ENCODE measurements at regions not wholly inside any gene's neighbourhood (a gene's known extent, or its start where the extent isn't known, plus 50 kb on each side); places are given as distances from the start of the nearest gene placed in this dataset.

GRCh38 chr13:40132249-40132648 is 476.8 kb downstream of the COG6 start:
- Mint-ChIP-seq H3K4me3 (no peak overlapping the region), H3K27me3 (ENCODE audit: low read depth) (no peaks in the 10 kb centered on the region; the same call in 1 of the 2 replicates), H3K36me3 (peaks cover 9% of the 10 kb centered on the region), H3K9me3 (peaks cover 26% of the 10 kb centered on the region), H3K4me1 (peaks cover 4% of the 10 kb centered on the region), H3K27ac (no peak overlapping the region)
- TF ChIP-seq ZNF232 (CRISPR knock-in tag; IDR thresholded peaks at IDR 0.05) (no peak), FOXK1 (CRISPR knock-in tag; IDR thresholded peaks at IDR 0.05) (no peak), ESRRA (CRISPR knock-in tag; IDR thresholded peaks at IDR 0.05; ENCODE audit: borderline replicate concordance) (no peak), STAT6 (CRISPR knock-in tag; conservative IDR thresholded peaks at IDR 0.05; ENCODE audit: low read depth) (no peak), ETV6 (CRISPR knock-in tag; IDR thresholded peaks at IDR 0.05) (no peak), ZNF396 (CRISPR knock-in tag; IDR thresholded peaks at IDR 0.05; ENCODE audit: borderline replicate concordance) (no peak)
- TF ChIP-seq, protein P1, sequence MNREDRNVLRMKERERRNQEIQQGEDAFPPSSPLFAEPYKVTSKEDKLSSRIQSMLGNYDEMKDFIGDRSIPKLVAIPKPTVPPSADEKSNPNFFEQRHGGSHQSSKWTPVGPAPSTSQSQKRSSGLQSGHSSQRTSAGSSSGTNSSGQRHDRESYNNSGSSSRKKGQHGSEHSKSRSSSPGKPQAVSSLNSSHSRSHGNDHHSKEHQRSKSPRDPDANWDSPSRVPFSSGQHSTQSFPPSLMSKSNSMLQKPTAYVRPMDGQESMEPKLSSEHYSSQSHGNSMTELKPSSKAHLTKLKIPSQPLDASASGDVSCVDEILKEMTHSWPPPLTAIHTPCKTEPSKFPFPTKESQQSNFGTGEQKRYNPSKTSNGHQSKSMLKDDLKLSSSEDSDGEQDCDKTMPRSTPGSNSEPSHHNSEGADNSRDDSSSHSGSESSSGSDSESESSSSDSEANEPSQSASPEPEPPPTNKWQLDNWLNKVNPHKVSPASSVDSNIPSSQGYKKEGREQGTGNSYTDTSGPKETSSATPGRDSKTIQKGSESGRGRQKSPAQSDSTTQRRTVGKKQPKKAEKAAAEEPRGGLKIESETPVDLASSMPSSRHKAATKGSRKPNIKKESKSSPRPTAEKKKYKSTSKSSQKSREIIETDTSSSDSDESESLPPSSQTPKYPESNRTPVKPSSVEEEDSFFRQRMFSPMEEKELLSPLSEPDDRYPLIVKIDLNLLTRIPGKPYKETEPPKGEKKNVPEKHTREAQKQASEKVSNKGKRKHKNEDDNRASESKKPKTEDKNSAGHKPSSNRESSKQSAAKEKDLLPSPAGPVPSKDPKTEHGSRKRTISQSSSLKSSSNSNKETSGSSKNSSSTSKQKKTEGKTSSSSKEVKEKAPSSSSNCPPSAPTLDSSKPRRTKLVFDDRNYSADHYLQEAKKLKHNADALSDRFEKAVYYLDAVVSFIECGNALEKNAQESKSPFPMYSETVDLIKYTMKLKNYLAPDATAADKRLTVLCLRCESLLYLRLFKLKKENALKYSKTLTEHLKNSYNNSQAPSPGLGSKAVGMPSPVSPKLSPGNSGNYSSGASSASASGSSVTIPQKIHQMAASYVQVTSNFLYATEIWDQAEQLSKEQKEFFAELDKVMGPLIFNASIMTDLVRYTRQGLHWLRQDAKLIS (CRISPR knock-in tag; IDR thresholded peaks at IDR 0.05; ENCODE audit: borderline replicate concordance) = no peak
- ChIA-PET CTCF (no interaction called here), POLR2A (no interaction called here)
- DNase-seq (ENCODE audit: low spot score) = no peak
- ATAC-seq = no peak

GRCh38 chr13:40136896-40137295 is 481.4 kb downstream of the COG6 start:
- TF ChIP-seq KAT7 (CRISPR knock-in tag; IDR thresholded peaks at IDR 0.05; ENCODE audit: borderline replicate concordance) (no peak), E2F1 (CRISPR knock-in tag; IDR thresholded peaks at IDR 0.05) (no peak), E2F5 (CRISPR knock-in tag; IDR thresholded peaks at IDR 0.05) (no peak), NR2C2 (CRISPR knock-in tag; IDR thresholded peaks at IDR 0.05) (no peak), ZNF423 (CRISPR knock-in tag; IDR thresholded peaks at IDR 0.05) (no peak)
- H3K9me3 Mint-ChIP-seq = no peaks in the 10 kb centered on the region
- DNase-seq (ENCODE audit: low spot score) = no peak
- peaks cover 4% of the 10 kb centered on the region for H3K4me1 Mint-ChIP-seq
- no peak overlapping the region for H3K4me3 Mint-ChIP-seq
- CTCF ChIA-PET = no interaction called here
- ATAC-seq = no peak
- POLR2A ChIA-PET = no interaction called here
- H3K36me3 Mint-ChIP-seq = no peaks in the 10 kb centered on the region
- H3K27me3 Mint-ChIP-seq (ENCODE audit: low read depth) = no peaks in the 10 kb centered on the region; the same call in 1 of the 2 replicates
- H3K27ac Mint-ChIP-seq = no peak overlapping the region

DNA sequence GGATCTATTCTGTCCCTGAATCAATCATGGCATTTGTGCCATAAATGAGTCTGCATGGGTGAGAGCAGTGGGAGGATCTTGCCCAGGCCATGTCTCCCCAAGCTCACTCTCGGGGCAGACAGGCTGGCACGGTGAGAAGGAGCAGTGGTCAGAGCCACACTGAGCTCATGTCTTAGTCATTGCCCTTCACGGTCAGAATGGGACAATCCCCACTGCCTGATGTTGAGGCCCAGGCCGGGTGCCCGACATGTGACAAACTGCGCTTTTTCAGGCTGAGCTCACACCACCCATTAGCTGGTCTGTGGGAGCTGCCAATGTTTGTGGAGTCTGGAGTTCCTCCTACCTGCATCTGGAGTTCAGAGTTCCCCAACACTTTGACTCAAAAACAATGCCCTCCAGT is 481.9 kb downstream of the COG6 start:
- H3K4me1 Mint-ChIP-seq = peaks cover 4% of the 10 kb centered on the region
- ATAC-seq (no peak), DNase-seq (ENCODE audit: low spot score) (no peak)
- H3K27me3 Mint-ChIP-seq (ENCODE audit: low read depth) = no peaks in the 10 kb centered on the region; the same call in 1 of the 2 replicates
- no peaks in the 10 kb centered on the region for H3K9me3 Mint-ChIP-seq
- H3K36me3 Mint-ChIP-seq = no peaks in the 10 kb centered on the region
- CTCF ChIA-PET = no interaction called here
- H3K4me3 Mint-ChIP-seq = no peak overlapping the region
- H3K27ac Mint-ChIP-seq = no peak overlapping the region
- POLR2A ChIA-PET = no interaction called here
- TF ChIP-seq, protein P2, sequence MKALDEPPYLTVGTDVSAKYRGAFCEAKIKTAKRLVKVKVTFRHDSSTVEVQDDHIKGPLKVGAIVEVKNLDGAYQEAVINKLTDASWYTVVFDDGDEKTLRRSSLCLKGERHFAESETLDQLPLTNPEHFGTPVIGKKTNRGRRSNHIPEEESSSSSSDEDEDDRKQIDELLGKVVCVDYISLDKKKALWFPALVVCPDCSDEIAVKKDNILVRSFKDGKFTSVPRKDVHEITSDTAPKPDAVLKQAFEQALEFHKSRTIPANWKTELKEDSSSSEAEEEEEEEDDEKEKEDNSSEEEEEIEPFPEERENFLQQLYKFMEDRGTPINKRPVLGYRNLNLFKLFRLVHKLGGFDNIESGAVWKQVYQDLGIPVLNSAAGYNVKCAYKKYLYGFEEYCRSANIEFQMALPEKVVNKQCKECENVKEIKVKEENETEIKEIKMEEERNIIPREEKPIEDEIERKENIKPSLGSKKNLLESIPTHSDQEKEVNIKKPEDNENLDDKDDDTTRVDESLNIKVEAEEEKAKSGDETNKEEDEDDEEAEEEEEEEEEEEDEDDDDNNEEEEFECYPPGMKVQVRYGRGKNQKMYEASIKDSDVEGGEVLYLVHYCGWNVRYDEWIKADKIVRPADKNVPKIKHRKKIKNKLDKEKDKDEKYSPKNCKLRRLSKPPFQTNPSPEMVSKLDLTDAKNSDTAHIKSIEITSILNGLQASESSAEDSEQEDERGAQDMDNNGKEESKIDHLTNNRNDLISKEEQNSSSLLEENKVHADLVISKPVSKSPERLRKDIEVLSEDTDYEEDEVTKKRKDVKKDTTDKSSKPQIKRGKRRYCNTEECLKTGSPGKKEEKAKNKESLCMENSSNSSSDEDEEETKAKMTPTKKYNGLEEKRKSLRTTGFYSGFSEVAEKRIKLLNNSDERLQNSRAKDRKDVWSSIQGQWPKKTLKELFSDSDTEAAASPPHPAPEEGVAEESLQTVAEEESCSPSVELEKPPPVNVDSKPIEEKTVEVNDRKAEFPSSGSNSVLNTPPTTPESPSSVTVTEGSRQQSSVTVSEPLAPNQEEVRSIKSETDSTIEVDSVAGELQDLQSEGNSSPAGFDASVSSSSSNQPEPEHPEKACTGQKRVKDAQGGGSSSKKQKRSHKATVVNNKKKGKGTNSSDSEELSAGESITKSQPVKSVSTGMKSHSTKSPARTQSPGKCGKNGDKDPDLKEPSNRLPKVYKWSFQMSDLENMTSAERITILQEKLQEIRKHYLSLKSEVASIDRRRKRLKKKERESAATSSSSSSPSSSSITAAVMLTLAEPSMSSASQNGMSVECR (CRISPR knock-in tag; IDR thresholded peaks at IDR 0.05; ENCODE audit: borderline replicate concordance) = no peak
- TF ChIP-seq ATF1 (CRISPR knock-in tag; IDR thresholded peaks at IDR 0.05) (no peak), ATF6 (CRISPR knock-in tag; IDR thresholded peaks at IDR 0.05) (no peak), GRHL2 (CRISPR knock-in tag; IDR thresholded peaks at IDR 0.05; ENCODE audit: insufficient replicate concordance, severe bottlenecking) (no peak), ESRRA (CRISPR knock-in tag; IDR thresholded peaks at IDR 0.05; ENCODE audit: borderline replicate concordance) (no peak), TCF7 (CRISPR knock-in tag; IDR thresholded peaks at IDR 0.05; ENCODE audit: low read depth) (no peak), NR1H2 (CRISPR knock-in tag; IDR thresholded peaks at IDR 0.05) (no peak)
